Stomach (tissue), 8 donors: ENCODE measurements at regions not wholly inside any gene's neighbourhood (a gene's known extent, or its start where the extent isn't known, plus 50 kb on each side); places are given as distances from the start of the nearest gene placed in this dataset.

Source experiments
- DNase-seq, 2 donors: peaks; one replicate each; pipeline versions ENCODE4 v3.0.0 to v3.0.0-alpha.2; 2013 to 2019
- H3K27ac ChIP-seq, 5 donors: fragments of 200-600 bp in 4 of 5; sonication (generic) in 4 of 5; one replicate each; pipeline ENCODE4 v1.5.1; 2013 to 2019; ENCODE audit warnings: mild to moderate bottlenecking in 1 of 5, moderate library complexity in 1 of 5
- H3K27me3 ChIP-seq, 3 donors: fragments of 200-600 bp; sonication (generic); one replicate each; pipeline ENCODE4 v1.5.1; 2017 to 2019; ENCODE audit warnings: mixed run types in 1 of 3
- H3K36me3 ChIP-seq, 4 donors: fragments of 200-600 bp; sonication (generic); 1 replicate in 3 of 4; 2 replicates in 1 of 4; pipeline ENCODE4 v1.5.1; 2016 to 2019
- H3K4me1 ChIP-seq, 4 donors: fragments of 200-600 bp; sonication (generic); one replicate each; pipeline ENCODE4 v1.5.1; 2016 to 2019
- H3K4me3 ChIP-seq, 4 donors: fragments of 200-600 bp; sonication (generic) in 3 of 4; one replicate each; pipeline ENCODE4 v1.5.1; 2016 to 2019; ENCODE audit warnings: mild to moderate bottlenecking in 1 of 4
- H3K9me3 ChIP-seq, 4 donors: fragments of 200-600 bp; sonication (generic); one replicate each; pipeline ENCODE4 v1.5.1; 2016 to 2019
- EP300 ChIP-seq: sonication (generic); formaldehyde crosslinking; IDR thresholded peaks from one replicate; pipeline ENCODE4 v1.6.1; 2017; ENCODE audit warnings: antibody characterized with exemption
- POLR2A ChIP-seq, 4 donors: fragments of 450-650 bp; IDR thresholded peaks; one replicate each; pipeline ENCODE4 v1.6.1; 2016; ENCODE audit warnings: antibody characterized with exemption in 4 of 4, control low read depth in 2 of 4, mild to moderate bottlenecking in 1 of 4, moderate library complexity in 1 of 4
- POLR2AphosphoS5 ChIP-seq, 3 donors: sonication (generic); formaldehyde crosslinking; IDR thresholded peaks; one replicate each; pipeline ENCODE4 v1.6.1; 2016; ENCODE audit warnings: antibody characterized with exemption in 3 of 3
- WGBS, 5 donors: extraction: QIAGEN DNeasy Blood & Tissue Kit in 3 of 5; methylation state at CpG; one replicate each; pipeline versions ENCODE4 v1.1.5 to v1.1.7; 2013 to 2018; 5-methylcytosine and 5-hydroxymethylcytosine counted together
- intact Hi-C: fragments of 100-400 bp; cut with DNase I; formaldehyde crosslinking; loops from one replicate; pipeline ENCODE4 v1.15.1; 2023; ENCODE audit warnings: low total_unique reads
- small RNA-seq, 4 donors: library from RNA; depleted of rRNA; stranded (forward); fragments of <200 nt; gene quantifications; one replicate each; pipeline ENCODE3, GENCODE V24; 2016
- TF ChIP-seq, protein P1 (sequence below), 7 experiments: fragments of 450-650 bp in 4 of 7; fragments of 200-600 bp in 3 of 7; sonication (generic) in 3 of 7; IDR thresholded peaks; one replicate each; pipeline ENCODE4 v1.5.1; 2016 to 2019; ENCODE audit warnings: antibody characterized with exemption in 7 of 7, control low read depth in 2 of 7, mild to moderate bottlenecking in 1 of 7
- donor health status: healthy with polysubstance abuse.
- donor health status: Bipolar disorder and iron deficiency.
- donor health status: healthy.

GRCh38 chr11:16406226-16406625 lies 49.9 kb upstream of the SOX6 start:
- intact Hi-C loops: no loop called here
- DNase-seq: no peak
- no peak for TF ChIP-seq POLR2A (IDR thresholded peaks at IDR 0.05)
- TF ChIP-seq POLR2AphosphoS5 (IDR thresholded peaks at IDR 0.05): no peak
- TF ChIP-seq, protein P1, sequence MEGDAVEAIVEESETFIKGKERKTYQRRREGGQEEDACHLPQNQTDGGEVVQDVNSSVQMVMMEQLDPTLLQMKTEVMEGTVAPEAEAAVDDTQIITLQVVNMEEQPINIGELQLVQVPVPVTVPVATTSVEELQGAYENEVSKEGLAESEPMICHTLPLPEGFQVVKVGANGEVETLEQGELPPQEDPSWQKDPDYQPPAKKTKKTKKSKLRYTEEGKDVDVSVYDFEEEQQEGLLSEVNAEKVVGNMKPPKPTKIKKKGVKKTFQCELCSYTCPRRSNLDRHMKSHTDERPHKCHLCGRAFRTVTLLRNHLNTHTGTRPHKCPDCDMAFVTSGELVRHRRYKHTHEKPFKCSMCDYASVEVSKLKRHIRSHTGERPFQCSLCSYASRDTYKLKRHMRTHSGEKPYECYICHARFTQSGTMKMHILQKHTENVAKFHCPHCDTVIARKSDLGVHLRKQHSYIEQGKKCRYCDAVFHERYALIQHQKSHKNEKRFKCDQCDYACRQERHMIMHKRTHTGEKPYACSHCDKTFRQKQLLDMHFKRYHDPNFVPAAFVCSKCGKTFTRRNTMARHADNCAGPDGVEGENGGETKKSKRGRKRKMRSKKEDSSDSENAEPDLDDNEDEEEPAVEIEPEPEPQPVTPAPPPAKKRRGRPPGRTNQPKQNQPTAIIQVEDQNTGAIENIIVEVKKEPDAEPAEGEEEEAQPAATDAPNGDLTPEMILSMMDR (IDR thresholded peaks at IDR 0.05): no peak
- no peak for TF ChIP-seq EP300
- Histone ChIP-seq H3K4me3 (no peak overlapping the region), H3K36me3 (no peaks in the 10 kb centered on the region), H3K27ac (no peak overlapping the region), H3K27me3 (no peaks in the 10 kb centered on the region), H3K4me1 (no peaks in the 10 kb centered on the region), H3K9me3 (no peaks in the 10 kb centered on the region)
- 89 to 100% (median 92%) methylated on average over 1 of the region's 1 CpG for WGBS, 5 donors

Small RNA genes lying in the stretch of these regions (small RNA-seq; reads per million reads assigned to genes)
- gene RN7SL188P: 0 reads per million in 4 donors
